SH-SY5Y (cell line): ENCODE measurements at regions not wholly inside any gene's neighbourhood (a gene's known extent, or its start where the extent isn't known, plus 50 kb on each side); places are given as distances from the start of the nearest gene placed in this dataset.

ENCODE experiments used
- GATA2 ChIP-seq: IDR thresholded peaks from 2 replicates; pipeline ENCODE4 v1.6.1; 2011; ENCODE audit warnings: mild to moderate bottlenecking, low read depth, low read length
- GATA3 ChIP-seq: IDR thresholded peaks from 2 replicates; pipeline ENCODE4 v1.6.1; 2011; ENCODE audit warnings: low read depth, mild to moderate bottlenecking, low read length, moderate library complexity

DNA sequence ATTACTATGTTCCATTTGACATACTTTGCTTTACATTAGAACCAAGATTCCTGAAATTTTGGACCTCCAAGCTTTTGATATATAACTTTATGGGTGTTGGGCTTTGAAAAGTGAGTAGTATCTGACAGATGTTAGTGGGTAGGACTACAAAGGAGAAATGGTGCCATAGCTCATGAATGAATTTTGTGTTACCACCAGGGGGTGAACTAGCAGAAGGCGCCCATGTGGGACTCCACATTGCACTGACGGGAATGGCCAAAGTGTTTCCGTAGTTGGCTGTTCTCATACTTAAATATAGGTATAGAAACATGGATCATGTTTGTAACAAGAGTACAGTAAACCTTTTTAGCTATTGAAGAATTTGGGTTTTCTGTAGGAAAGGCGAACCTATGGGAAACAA lies 337.5 kb downstream of the FLRT2 start:
- TF ChIP-seq GATA2, result no peak
- no peak for TF ChIP-seq GATA3
